ENCODE measurements at regions not wholly inside any gene's neighbourhood (a gene's known extent, or its start where the extent isn't known, plus 50 kb on each side); places are given as distances from the start of the nearest gene placed in this dataset.

GRCh38 chr16:72291531-72291981 lies 119.6 kb upstream of the PMFBP1 start:
- no peak for TF ChIP-seq MAX (IDR thresholded peaks at IDR 0.05)
- TF ChIP-seq USF1 (IDR thresholded peaks at IDR 0.05) = no peak
- no peak for TF ChIP-seq ZBTB7A (IDR thresholded peaks at IDR 0.05; ENCODE audit: low read depth)
- no peak for TF ChIP-seq EGR1 (IDR thresholded peaks at IDR 0.05)
- no peak for TF ChIP-seq CREB1 (IDR thresholded peaks at IDR 0.05; ENCODE audit: low read depth)
- TF ChIP-seq REST (IDR thresholded peaks at IDR 0.05; ENCODE audit: low read depth) = no peak
- no peak for TF ChIP-seq EP300 (IDR thresholded peaks at IDR 0.05; ENCODE audit: borderline replicate concordance)
- no peak for TF ChIP-seq TEAD4 (IDR thresholded peaks at IDR 0.05)
- TF ChIP-seq TAF1 (IDR thresholded peaks at IDR 0.05; ENCODE audit: low read depth) = no peak
- TF ChIP-seq NFIC (IDR thresholded peaks at IDR 0.05) = no peak
- TF ChIP-seq CEBPB (IDR thresholded peaks at IDR 0.05) = no peak

- TF ChIP-seq TCF12 (IDR thresholded peaks at IDR 0.05; ENCODE audit: low read depth) (no peak), TEAD4 (IDR thresholded peaks at IDR 0.05) (no peak), EGR1 (IDR thresholded peaks at IDR 0.05) (no peak), CEBPB (IDR thresholded peaks at IDR 0.05) (no peak), EP300 (IDR thresholded peaks at IDR 0.05; ENCODE audit: borderline replicate concordance) (no peak), RAD21 (IDR thresholded peaks at IDR 0.05; ENCODE audit: low read depth) (no peak), CREB1 (IDR thresholded peaks at IDR 0.05; ENCODE audit: low read depth) (no peak), NFIC (IDR thresholded peaks at IDR 0.05) (no peak), MAX (IDR thresholded peaks at IDR 0.05) (no peak), YY1 (IDR thresholded peaks at IDR 0.05; ENCODE audit: low read depth) (no peak), TAF1 (IDR thresholded peaks at IDR 0.05; ENCODE audit: low read depth) (no peak), ZBTB7A (IDR thresholded peaks at IDR 0.05; ENCODE audit: low read depth) (no peak), FOXM1 (IDR thresholded peaks at IDR 0.05; ENCODE audit: borderline replicate concordance, low read depth) (no peak), USF1 (IDR thresholded peaks at IDR 0.05) (no peak), REST (IDR thresholded peaks at IDR 0.05; ENCODE audit: low read depth) (no peak)
Measured at GRCh38 chr16:72291121-72291520, 119.2 kb upstream of the PMFBP1 start.

GRCh38 chr16:72287649-72288048 lies 115.7 kb upstream of the PMFBP1 start:
- no peak for TF ChIP-seq EGR1 (IDR thresholded peaks at IDR 0.05)
- no peak for TF ChIP-seq USF1 (IDR thresholded peaks at IDR 0.05)
- TF ChIP-seq CEBPB (IDR thresholded peaks at IDR 0.05) = no peak
- no peak for TF ChIP-seq CREB1 (IDR thresholded peaks at IDR 0.05; ENCODE audit: low read depth)
- TF ChIP-seq MAX (IDR thresholded peaks at IDR 0.05) = no peak
- no peak for TF ChIP-seq RAD21 (IDR thresholded peaks at IDR 0.05; ENCODE audit: low read depth)
- TF ChIP-seq TEAD4 (IDR thresholded peaks at IDR 0.05) = no peak
- no peak for TF ChIP-seq YY1 (IDR thresholded peaks at IDR 0.05; ENCODE audit: low read depth)
- no peak for TF ChIP-seq EP300 (IDR thresholded peaks at IDR 0.05; ENCODE audit: borderline replicate concordance)
- TF ChIP-seq TCF12 (IDR thresholded peaks at IDR 0.05; ENCODE audit: low read depth) = no peak
- no peak for TF ChIP-seq REST (IDR thresholded peaks at IDR 0.05; ENCODE audit: low read depth)
- TF ChIP-seq FOXM1 (IDR thresholded peaks at IDR 0.05; ENCODE audit: borderline replicate concordance, low read depth) = no peak
- no peak for TF ChIP-seq TAF1 (IDR thresholded peaks at IDR 0.05; ENCODE audit: low read depth)
- no peak for TF ChIP-seq NFIC (IDR thresholded peaks at IDR 0.05)
- TF ChIP-seq ZBTB7A (IDR thresholded peaks at IDR 0.05; ENCODE audit: low read depth) = no peak
